ENCODE measurements at regions not wholly inside any gene's neighbourhood (a gene's known extent, or its start where the extent isn't known, plus 50 kb on each side); places are given as distances from the start of the nearest gene placed in this dataset.

DNA sequence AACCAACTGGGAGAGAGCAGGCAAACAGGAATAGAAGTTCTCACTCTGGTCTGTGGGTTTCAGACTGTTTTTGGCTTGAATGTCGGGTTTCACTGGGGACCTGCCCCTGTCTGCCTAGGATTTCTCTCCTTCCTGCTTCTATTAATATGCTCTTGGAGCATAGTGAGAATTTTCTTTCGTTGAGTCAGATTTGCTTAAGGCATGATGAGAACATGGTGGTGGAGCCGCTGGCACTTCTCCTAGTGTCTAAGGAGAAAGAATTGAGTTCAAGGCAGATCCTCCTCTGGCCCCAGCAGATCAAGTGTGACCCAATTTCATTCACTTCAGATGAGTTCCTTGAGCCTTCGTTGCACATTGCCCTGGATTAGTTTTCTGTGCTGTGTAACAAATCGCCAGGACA, 103.9 kb upstream of the HS6ST1 start:
- Histone ChIP-seq H3K36me3 (ENCODE audit: control insufficient read depth in 2 of 2, extremely low read depth in 1 of 2, insufficient read depth in 2 of 2, low read length in 2 of 2) (no peaks in the 10 kb centered on the region), H3K79me2 (ENCODE audit: control insufficient read depth, insufficient read depth, low read length) (no peaks in the 10 kb centered on the region), H3K9me1 (replicated peaks; ENCODE audit: control insufficient read depth, extremely low read depth, insufficient read depth, low read length) (no peaks in the 10 kb centered on the region), H3K27me3 (ENCODE audit: control insufficient read depth in 2 of 2, insufficient read depth in 2 of 2, low read length in 2 of 2) (peaks cover 2% of the 10 kb centered on the region in 2 experiments), H3K9me3 (replicated peaks; ENCODE audit: control insufficient read depth, insufficient read depth, low read length) (no peaks in the 10 kb centered on the region), H3K4me1 (ENCODE audit: control insufficient read depth, extremely low read depth, insufficient read depth, low read length) (no peaks in the 10 kb centered on the region), H3K27ac (ENCODE audit: insufficient read depth, low read depth, low read length) (no peak overlapping the region), H3K9ac (replicated peaks; ENCODE audit: extremely low read depth, insufficient read depth, low read length) (no peak overlapping the region), H4K20me1 (replicated peaks; ENCODE audit: control insufficient read depth, extremely low read depth, insufficient read depth, low read length) (no peaks in the 10 kb centered on the region), H3K4me2 (ENCODE audit: insufficient read depth, low read length) (no peak overlapping the region), H2AFZ (ENCODE audit: low read depth, low read length) (no peak overlapping the region), H3K4me3 (replicated peaks in 1 of 3; ENCODE audit: insufficient read depth in 1 of 3, low read depth in 1 of 3, low read length in 3 of 3) (no peak overlapping the region)
- TF ChIP-seq, protein P1, sequence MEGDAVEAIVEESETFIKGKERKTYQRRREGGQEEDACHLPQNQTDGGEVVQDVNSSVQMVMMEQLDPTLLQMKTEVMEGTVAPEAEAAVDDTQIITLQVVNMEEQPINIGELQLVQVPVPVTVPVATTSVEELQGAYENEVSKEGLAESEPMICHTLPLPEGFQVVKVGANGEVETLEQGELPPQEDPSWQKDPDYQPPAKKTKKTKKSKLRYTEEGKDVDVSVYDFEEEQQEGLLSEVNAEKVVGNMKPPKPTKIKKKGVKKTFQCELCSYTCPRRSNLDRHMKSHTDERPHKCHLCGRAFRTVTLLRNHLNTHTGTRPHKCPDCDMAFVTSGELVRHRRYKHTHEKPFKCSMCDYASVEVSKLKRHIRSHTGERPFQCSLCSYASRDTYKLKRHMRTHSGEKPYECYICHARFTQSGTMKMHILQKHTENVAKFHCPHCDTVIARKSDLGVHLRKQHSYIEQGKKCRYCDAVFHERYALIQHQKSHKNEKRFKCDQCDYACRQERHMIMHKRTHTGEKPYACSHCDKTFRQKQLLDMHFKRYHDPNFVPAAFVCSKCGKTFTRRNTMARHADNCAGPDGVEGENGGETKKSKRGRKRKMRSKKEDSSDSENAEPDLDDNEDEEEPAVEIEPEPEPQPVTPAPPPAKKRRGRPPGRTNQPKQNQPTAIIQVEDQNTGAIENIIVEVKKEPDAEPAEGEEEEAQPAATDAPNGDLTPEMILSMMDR (IDR thresholded peaks at IDR 0.05; ENCODE audit: extremely low read depth in 1 of 2, insufficient read depth in 1 of 2, low read depth in 1 of 2, low read length in 2 of 2), result no peak
- no peak for TF ChIP-seq GATA2 (IDR thresholded peaks at IDR 0.05; ENCODE audit: insufficient read depth, insufficient read length, low read depth, low read length)
- no peak for TF ChIP-seq POLR2A (IDR thresholded peaks at IDR 0.05; ENCODE audit: low read depth, low read length)
- no peak for TF ChIP-seq EZH2 (IDR thresholded peaks at IDR 0.05; ENCODE audit: borderline replicate concordance, low read depth, low read length, severe bottlenecking)
- TF ChIP-seq JUN (IDR thresholded peaks at IDR 0.05; ENCODE audit: borderline replicate concordance, insufficient read depth, insufficient read length, low read depth), result no peak
- TF ChIP-seq, protein P2, sequence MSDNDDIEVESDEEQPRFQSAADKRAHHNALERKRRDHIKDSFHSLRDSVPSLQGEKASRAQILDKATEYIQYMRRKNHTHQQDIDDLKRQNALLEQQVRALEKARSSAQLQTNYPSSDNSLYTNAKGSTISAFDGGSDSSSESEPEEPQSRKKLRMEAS (IDR thresholded peaks at IDR 0.05; ENCODE audit: insufficient read depth, insufficient read length), result no peak
- no peak for TF ChIP-seq FOS (IDR thresholded peaks at IDR 0.05; ENCODE audit: borderline replicate concordance, insufficient read depth, low read length)
- TF ChIP-seq POLR2AphosphoS5 (IDR thresholded peaks at IDR 0.05; ENCODE audit: insufficient read depth, low read depth, low read length), result no peak
- TF ChIP-seq MYC (IDR thresholded peaks at IDR 0.05; ENCODE audit: low read depth, low read length), result no peak
- CTCF ChIA-PET, result no interaction called here
- no TSS peak for BruUV-seq (replicated peaks)
- DNase-seq (ENCODE audit: low read depth, low spot score), result no peak
- POLR2A ChIA-PET, result no interaction called here
- dilution Hi-C loops (cut with MboI; ENCODE audit: extremely low pct_ligation_motif_present, low sequenced_read_pairs) (no loop called here), intact Hi-C loops (cut with micrococcal nuclease) (no loop called here)
- FAIRE-seq, result no peak
